Astrocyte of the spinal cord (primary cell): ENCODE measurements at regions not wholly inside any gene's neighbourhood (a gene's known extent, or its start where the extent isn't known, plus 50 kb on each side); places are given as distances from the start of the nearest gene placed in this dataset.

ENCODE experiments used
- DNase-seq: peaks from one replicate; pipeline ENCODE4 v3.0.0; 2011; ENCODE audit warnings: low read depth, low spot score
- H3K4me3 ChIP-seq: 2 replicates; pipeline ENCODE4 v1.5.1; 2011; ENCODE audit warnings: low read depth, mild to moderate bottlenecking, low read length, moderate library complexity
- in situ Hi-C: cut with HindIII; loops from 2 replicates; pipeline ENCODE4 v1.10.0; 2017; ENCODE audit warnings: low sequenced_read_pairs
- TF ChIP-seq, protein P1 (sequence below): IDR thresholded peaks from 2 replicates; pipeline ENCODE4 v1.5.1; 2012; ENCODE audit warnings: low read depth, mild to moderate bottlenecking, low read length, inconsistent platforms

DNA sequence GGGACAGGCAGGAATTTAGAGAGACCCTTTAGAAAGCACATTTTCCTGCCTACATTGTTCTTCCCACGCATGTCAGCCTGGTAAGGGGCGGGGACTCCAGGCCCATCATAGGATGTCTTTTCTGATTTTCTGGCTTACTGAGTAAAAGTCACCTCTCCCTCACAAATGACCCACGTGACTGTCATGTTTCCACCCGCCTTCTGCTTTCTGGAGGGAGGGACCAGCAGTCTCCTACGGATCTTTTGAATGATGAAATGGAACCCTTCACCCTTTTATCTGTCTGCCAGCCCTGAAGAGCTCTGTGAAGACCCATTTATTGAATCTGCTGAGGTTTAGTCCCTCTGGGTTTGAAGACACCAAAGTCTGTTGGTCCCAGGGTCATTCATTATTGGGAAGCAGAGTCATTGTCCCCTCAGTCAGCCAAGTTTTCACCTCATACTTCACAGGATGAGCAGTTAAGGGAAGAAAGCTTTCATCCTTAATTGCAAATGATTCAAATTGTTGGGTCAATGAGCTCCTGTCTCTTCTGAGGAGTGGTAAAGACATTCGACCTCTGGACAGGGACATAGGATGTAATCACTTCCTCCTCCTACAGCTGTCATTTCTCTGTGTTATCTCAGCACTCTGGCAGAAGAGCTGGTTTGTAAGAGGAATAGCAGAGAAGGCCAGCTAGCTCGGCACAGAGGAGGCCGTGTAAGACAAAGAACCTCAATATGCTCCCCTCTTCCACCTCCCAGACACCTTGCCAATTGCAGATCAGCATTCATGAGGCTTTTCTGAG lies 446.1 kb downstream of the HS3ST3B1 start:
- no peak for DNase-seq
- TF ChIP-seq, protein P1, sequence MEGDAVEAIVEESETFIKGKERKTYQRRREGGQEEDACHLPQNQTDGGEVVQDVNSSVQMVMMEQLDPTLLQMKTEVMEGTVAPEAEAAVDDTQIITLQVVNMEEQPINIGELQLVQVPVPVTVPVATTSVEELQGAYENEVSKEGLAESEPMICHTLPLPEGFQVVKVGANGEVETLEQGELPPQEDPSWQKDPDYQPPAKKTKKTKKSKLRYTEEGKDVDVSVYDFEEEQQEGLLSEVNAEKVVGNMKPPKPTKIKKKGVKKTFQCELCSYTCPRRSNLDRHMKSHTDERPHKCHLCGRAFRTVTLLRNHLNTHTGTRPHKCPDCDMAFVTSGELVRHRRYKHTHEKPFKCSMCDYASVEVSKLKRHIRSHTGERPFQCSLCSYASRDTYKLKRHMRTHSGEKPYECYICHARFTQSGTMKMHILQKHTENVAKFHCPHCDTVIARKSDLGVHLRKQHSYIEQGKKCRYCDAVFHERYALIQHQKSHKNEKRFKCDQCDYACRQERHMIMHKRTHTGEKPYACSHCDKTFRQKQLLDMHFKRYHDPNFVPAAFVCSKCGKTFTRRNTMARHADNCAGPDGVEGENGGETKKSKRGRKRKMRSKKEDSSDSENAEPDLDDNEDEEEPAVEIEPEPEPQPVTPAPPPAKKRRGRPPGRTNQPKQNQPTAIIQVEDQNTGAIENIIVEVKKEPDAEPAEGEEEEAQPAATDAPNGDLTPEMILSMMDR: no peak
- in situ Hi-C loops: no loop called here
- H3K4me3 ChIP-seq: no peak overlapping the region

DNA sequence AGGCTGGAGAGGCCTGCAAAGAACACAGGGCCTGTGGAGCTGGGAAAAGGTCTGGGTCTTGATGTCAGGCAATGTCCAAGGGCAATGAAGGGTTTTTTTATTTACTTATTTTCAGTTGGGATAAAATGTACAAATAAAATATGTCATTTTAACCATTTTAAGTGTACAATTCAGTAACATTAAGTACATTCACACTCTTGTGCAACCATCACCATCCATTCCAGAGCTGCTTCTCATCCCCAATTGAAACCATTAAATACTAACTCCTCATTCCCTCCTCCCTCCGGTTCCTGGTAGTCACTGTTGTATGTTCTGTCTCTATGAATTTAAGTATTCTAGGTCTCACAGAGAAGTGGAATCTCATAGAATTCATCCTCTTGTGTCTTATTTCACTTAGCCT lies 444.7 kb downstream of the HS3ST3B1 start:
- in situ Hi-C loops: no loop called here
- H3K4me3 ChIP-seq: no peak overlapping the region
- no peak for DNase-seq
- TF ChIP-seq, protein P1: no peak

DNA sequence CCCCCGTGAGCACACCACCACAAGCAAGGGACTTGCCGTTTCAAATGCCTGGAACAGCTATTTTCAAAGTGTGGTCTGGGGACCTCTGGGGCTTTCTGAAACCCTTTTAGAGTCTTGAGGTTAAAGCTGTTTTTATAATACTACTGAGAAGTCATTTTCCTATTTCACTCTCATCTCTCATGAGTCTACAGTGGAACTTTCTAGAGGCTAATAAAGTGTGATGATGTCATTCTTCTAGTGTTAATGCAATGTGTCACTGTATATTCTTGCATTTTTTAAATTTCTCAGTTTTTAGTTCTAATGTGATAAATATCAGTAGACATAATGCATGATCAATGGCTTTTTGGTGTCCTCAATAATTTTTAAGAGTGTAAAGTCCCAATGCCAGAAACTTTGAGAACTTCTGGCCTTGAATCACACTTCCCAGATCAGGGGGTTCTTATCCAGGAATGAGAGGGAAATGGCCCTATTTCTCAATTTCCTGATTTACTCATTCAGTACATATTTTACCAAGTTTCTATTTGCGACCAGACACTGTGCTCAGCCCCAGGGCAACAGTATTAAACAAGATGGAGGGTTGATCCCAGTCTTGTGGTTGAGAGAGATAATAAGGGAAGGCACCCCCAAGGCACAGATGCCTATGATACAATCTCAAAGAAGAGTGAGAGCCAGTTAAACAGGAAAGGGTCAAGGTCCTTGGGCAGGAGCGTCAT lies 444.0 kb downstream of the HS3ST3B1 start:
- TF ChIP-seq, protein P1: no peak
- peak; percentile 19 for DNase-seq
- H3K4me3 ChIP-seq: no peak overlapping the region
- in situ Hi-C loops: no loop called here

DNA sequence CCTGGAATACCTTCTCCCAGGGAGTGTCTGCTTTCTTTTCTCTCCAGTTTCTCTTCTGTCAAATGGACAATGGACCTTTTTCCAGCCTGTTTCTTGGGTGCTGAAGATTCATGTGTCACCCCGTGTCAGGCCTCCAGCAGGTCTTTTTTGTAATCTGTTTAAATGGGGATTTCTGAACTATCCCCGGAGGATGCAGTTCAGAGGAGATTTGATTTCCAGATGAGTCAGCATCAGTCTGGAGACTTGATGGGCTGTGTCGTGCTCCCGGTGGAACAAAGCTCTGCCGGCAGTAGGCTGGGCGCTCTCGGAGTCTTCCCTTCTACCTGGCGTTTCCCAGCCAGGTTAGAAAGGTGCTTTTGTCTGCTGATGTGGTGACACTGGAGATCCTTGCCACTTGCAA lies 440.6 kb downstream of the HS3ST3B1 start:
- in situ Hi-C loops: no loop called here

DNA sequence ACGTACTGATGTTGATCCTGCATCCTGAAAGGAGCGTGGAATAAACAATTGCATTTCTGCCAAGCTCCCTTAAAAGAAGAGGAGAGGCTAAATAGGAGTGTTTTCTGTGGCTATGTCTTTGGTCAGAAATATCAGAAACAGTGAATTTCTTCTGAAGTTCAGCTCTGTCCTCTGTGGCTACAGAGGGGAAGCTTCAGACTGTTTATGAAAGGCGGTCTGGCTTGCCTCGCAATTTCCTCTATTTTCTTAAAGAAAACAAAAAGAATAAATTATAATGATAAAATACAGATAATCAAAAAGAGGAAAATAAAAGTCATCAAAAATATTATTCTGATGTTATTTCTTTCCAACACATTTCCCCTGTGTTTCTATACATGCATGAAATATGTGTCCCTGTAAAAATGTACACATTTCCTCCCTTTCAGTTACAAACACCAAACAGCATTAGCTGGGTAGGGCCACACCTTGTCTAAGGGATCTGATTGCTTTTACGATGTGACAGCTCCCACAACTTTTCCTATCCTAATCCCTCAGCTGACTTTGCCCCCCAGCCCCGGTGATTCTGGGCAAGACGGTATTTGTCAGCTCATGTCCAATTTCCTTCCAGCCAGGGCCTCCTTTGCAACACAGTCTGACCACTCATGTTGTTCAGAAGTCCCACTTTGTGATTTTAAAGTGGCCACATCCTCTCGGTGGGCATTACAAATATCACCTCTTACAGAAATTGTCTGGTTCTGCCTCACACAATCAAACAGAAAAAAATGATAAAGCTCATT lies 439.0 kb downstream of the HS3ST3B1 start:
- in situ Hi-C loops: no loop called here
- TF ChIP-seq, protein P1: no peak
- no peak overlapping the region for H3K4me3 ChIP-seq
- no peak for DNase-seq

More for the DNA sequence above, 440.6 kb downstream of the HS3ST3B1 start:
- TF ChIP-seq, protein P1: no peak
- no peak overlapping the region for H3K4me3 ChIP-seq
- peak; percentile 27 for DNase-seq

DNA sequence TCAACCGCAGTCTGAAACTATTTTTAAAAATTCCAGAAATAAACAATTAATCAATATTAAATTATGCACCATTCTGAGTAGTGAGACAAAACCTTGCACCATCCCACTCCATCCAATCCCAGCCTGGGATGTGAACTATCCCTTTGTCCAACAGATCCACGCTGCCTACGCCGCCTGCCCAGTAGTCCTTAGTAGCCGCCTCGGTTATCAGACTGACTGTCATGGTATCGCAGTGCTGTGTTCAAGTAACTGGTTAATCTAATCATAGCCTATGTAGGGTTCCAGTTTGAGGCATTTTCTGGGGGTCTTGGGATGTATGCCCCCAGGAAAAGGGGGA lies 437.7 kb downstream of the HS3ST3B1 start:
- TF ChIP-seq, protein P1: no peak
- DNase-seq: no peak
- H3K4me3 ChIP-seq: no peak overlapping the region
- in situ Hi-C loops: no loop called here
